Natural killer cell (primary cell): ENCODE measurements at regions not wholly inside any gene's neighbourhood (a gene's known extent, or its start where the extent isn't known, plus 50 kb on each side); places are given as distances from the start of the nearest gene placed in this dataset.
"Not testable (repeated sequence)": the region's sequence is repeated elsewhere in the genome, so short reads cannot be mapped to it uniquely, and the experiment has no call there.

Experiments
- ATAC-seq, 3 donors: fragments of 150-1000 bp in 2 of 3; fragments of 200-7000 bp in 1 of 3; cut with Tn5 transposase; 1 replicate in 1 of 3; 2 replicates in 2 of 3; pipeline ENCODE4 v1.10.0; 2021; ENCODE audit warnings: mild to moderate bottlenecking in 2 of 3, moderate library complexity in 2 of 3
- DNase-seq, 2 donors: peaks; one replicate each; pipeline versions ENCODE4 v3.0.0 to v3.0.0-alpha.2; 2013 to 2021; ENCODE audit warnings: mixed read lengths in 1 of 2
- H3K27ac ChIP-seq: one replicate; pipeline ENCODE4 v1.5.1; 2013; ENCODE audit warnings: mild to moderate bottlenecking, low read length
- H3K27me3 ChIP-seq: one replicate; pipeline ENCODE4 v1.6.1; 2013; ENCODE audit warnings: low read length; ENCODE audit not compliant: control insufficient read depth, insufficient read depth
- H3K36me3 ChIP-seq: one replicate; pipeline ENCODE4 v1.6.1; 2013; ENCODE audit warnings: low read length; ENCODE audit not compliant: control insufficient read depth, insufficient read depth
- H3K4me1 ChIP-seq: one replicate; pipeline ENCODE4 v1.6.1; 2013; ENCODE audit warnings: low read length; ENCODE audit not compliant: control insufficient read depth, insufficient read depth
- H3K4me3 ChIP-seq: one replicate; pipeline ENCODE4 v1.5.1; 2013; ENCODE audit warnings: low read length
- H3K9me3 ChIP-seq: one replicate; pipeline ENCODE4 v1.6.1; 2013; ENCODE audit warnings: low read length; ENCODE audit not compliant: control insufficient read depth, insufficient read depth
- H3K27ac Mint-ChIP-seq, 2 donors: one replicate each; pipeline ENCODE4 v1.8.0; 2022; ENCODE audit warnings: mild to moderate bottlenecking in 2 of 2, mixed read lengths in 2 of 2, moderate library complexity in 1 of 2
- H3K27me3 Mint-ChIP-seq, 2 donors: one replicate each; pipeline ENCODE4 v1.8.0; 2022; ENCODE audit warnings: low read depth in 2 of 2, mixed read lengths in 2 of 2
- H3K36me3 Mint-ChIP-seq: one replicate; pipeline ENCODE4 v1.8.0; 2022; ENCODE audit warnings: mixed read lengths
- H3K4me1 Mint-ChIP-seq, 2 donors: one replicate each; pipeline ENCODE4 v1.8.0; 2022; ENCODE audit warnings: mixed read lengths in 2 of 2
- H3K4me3 Mint-ChIP-seq: one replicate; pipeline ENCODE4 v1.8.0; 2022; ENCODE audit warnings: mild to moderate bottlenecking, moderate library complexity, mixed read lengths
- H3K9me3 Mint-ChIP-seq, 2 donors: one replicate each; pipeline ENCODE4 v1.8.0; 2022; ENCODE audit warnings: mixed read lengths in 2 of 2
- CTCF ChIP-seq: fragments of 200-600 bp; IDR thresholded peaks from one replicate; pipeline ENCODE4 v1.8.0; 2022; ENCODE audit warnings: antibody characterized with exemption
- WGBS: methylation state at CpG from one replicate; pipeline ENCODE4 v1.1.7; 2013; ENCODE audit warnings: missing lambda C conversion rate; ENCODE audit not compliant: insufficient coverage; 5-methylcytosine and 5-hydroxymethylcytosine counted together
- intact Hi-C: fragments of 100-400 bp; cut with micrococcal nuclease; formaldehyde crosslinking; loops from one replicate; pipeline ENCODE4 v1.14.2; 2022

GRCh38 chr12:45518291-45519235, 210.9 kb upstream of the ARID2 start:
- H3K4me1 ChIP-seq, result peaks cover 12% of the 10 kb centered on the region
- Mint-ChIP-seq H3K27me3 (no peaks in the 10 kb centered on the region), H3K27ac (peak overlapping the region; percentile 93), H3K36me3 (peaks cover 16% of the 10 kb centered on the region), H3K4me3 (peak overlapping the region; percentile 80), H3K4me1 (peaks cover 13 to 17% of the 10 kb centered on the region in 2 donors), H3K9me3 (peaks cover 0 to 2% of the 10 kb centered on the region in 2 donors)
- no peaks in the 10 kb centered on the region for H3K36me3 ChIP-seq
- intact Hi-C loops, result no loop called here
- WGBS, result 23% methylated on average over 8 of the region's 10 CpGs
- peak overlapping the region; percentile 87 for H3K27ac ChIP-seq
- H3K4me3 ChIP-seq, result no peak overlapping the region
- DNase-seq, result peak; percentile 41 to 83
- H3K27me3 ChIP-seq, result no peaks in the 10 kb centered on the region
- no peaks in the 10 kb centered on the region for H3K9me3 ChIP-seq
- no peak for TF ChIP-seq CTCF
- ATAC-seq, result peak; percentile 97 to 99 (median 99)

DNA sequence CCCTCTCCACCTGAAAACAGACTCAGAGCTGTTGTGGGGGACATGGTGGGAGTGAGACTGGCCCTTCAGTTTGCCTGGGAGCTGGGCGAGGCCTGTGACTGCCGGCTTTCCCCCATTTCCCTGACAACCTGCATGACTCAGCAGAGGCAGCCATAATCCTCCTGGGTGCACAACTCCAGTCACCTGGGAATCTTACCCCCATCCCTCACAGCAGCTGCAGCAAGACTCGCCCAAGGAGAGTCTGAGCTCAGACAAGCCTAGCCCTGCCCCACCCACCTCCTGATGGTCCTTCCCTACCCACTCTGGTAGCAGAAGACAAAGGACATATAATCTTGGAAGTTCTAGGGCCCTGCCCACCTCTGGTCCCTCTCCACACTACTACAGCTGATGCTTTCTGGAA, 207.3 kb upstream of the ARID2 start:
- Histone ChIP-seq H3K9me3 (no peaks in the 10 kb centered on the region), H3K36me3 (no peaks in the 10 kb centered on the region), H3K4me3 (no peak overlapping the region), H3K4me1 (peaks cover 12% of the 10 kb centered on the region), H3K27me3 (no peaks in the 10 kb centered on the region), H3K27ac (no peak overlapping the region)
- Mint-ChIP-seq H3K4me1 (peaks cover 17% of the 10 kb centered on the region in 2 donors), H3K27me3 (no peaks in the 10 kb centered on the region), H3K9me3 (peaks cover 2 to 8% of the 10 kb centered on the region in 2 donors), H3K4me3 (no peak overlapping the region), H3K36me3 (peaks cover 16% of the 10 kb centered on the region), H3K27ac (peak overlapping the region in 1 of 2 donors; percentile 6)
- DNase-seq (no peak), ATAC-seq (no peak)
- intact Hi-C loops, result no loop called here
- WGBS, result 98% methylated on average over 3 of the region's 3 CpGs
- no peak for TF ChIP-seq CTCF

GRCh38 chr12:45526823-45527222, 202.7 kb upstream of the ARID2 start:
- DNase-seq, intact Hi-C loops, H3K27me3 ChIP-seq, H3K9me3 ChIP-seq, H3K4me3 Mint-ChIP-seq, H3K27ac Mint-ChIP-seq, ATAC-seq, H3K4me1 Mint-ChIP-seq, H3K4me1 ChIP-seq, H3K36me3 Mint-ChIP-seq, H3K27ac ChIP-seq, H3K36me3 ChIP-seq, H3K27me3 Mint-ChIP-seq, H3K4me3 ChIP-seq: not testable (repeated sequence)
- peaks cover 2 to 13% of the 10 kb centered on the region in 2 donors for H3K9me3 Mint-ChIP-seq
- WGBS, result 93% methylated on average over 1 of the region's 1 CpG

- no peak for ATAC-seq
- Histone ChIP-seq H3K4me3 (no peak overlapping the region), H3K27me3 (no peaks in the 10 kb centered on the region), H3K36me3 (no peaks in the 10 kb centered on the region), H3K4me1 (no peaks in the 10 kb centered on the region), H3K9me3 (no peaks in the 10 kb centered on the region), H3K27ac (no peak overlapping the region)
- no peak overlapping the region for H3K4me3 Mint-ChIP-seq
- 92% methylated on average over 4 of the region's 4 CpGs for WGBS
- TF ChIP-seq CTCF, result no peak
- H3K4me1 Mint-ChIP-seq, result no peaks in the 10 kb centered on the region
- H3K27me3 Mint-ChIP-seq, result peaks cover 0 to 3% of the 10 kb centered on the region in 2 donors
- no peaks in the 10 kb centered on the region for H3K36me3 Mint-ChIP-seq
- intact Hi-C loops, result no loop called here
- peak in 1 of 2 donors; percentile 2 for DNase-seq
- peaks cover 4 to 5% of the 10 kb centered on the region in 2 donors for H3K9me3 Mint-ChIP-seq
- H3K27ac Mint-ChIP-seq, result no peak overlapping the region
Observed at GRCh38 chr12:45532113-45532512, 197.4 kb upstream of the ARID2 start.
